ENCODE measurements at regions not wholly inside any gene's neighbourhood (a gene's known extent, or its start where the extent isn't known, plus 50 kb on each side); places are given as distances from the start of the nearest gene placed in this dataset. TPM values are rescaled to one million over a fixed set of nuclear protein-coding genes. Genes with fewer than 3 reads are reported as not detected.

Small RNA genes in the stretch of these regions (small RNA-seq; reads per million reads assigned to genes)
- gene RNA5SP117 (ENCODE audit: insufficient read depth), result not detected
